PC-9 (cell line): ENCODE measurements at regions not wholly inside any gene's neighbourhood (a gene's known extent, or its start where the extent isn't known, plus 50 kb on each side); places are given as distances from the start of the nearest gene placed in this dataset.

Experiments
- BruUV-seq: library from RNA; stranded (reverse); fragments of 400-500 nt; replicated peaks from 2 replicates; lab custom pipeline; 2021; lab: Mats Ljungman, UMichigan
- CTCF ChIA-PET: fragments of 300-600 bp; sonication (Branson Sonifier 250); formaldehyde crosslinking; loops from one replicate; lab custom pipeline; 2022; ENCODE audit warnings: antibody characterized with exemption; lab: Charles Lee
- POLR2A ChIA-PET: fragments of 300-600 bp; sonication (Branson Sonifier 250); formaldehyde crosslinking; loops from one replicate; lab custom pipeline; 2022; ENCODE audit warnings: antibody characterized with exemption; ENCODE audit not compliant: unreplicated experiment; lab: Charles Lee
- DNase-seq, 2 experiments: peaks; one replicate each; pipeline versions ENCODE4 v3.0.0 to v3.0.0-alpha.2; 2015 to 2022; ENCODE audit warnings: mixed read lengths in 1 of 2
- H2AFZ ChIP-seq: fragments of 200-600 bp; sonication (generic); 2 replicates; pipeline ENCODE4 v1.8.1; 2017; ENCODE audit warnings: antibody characterized with exemption
- H3F3A ChIP-seq: fragments of 200-600 bp; sonication (generic); 2 replicates; pipeline ENCODE4 v1.8.1; 2017; ENCODE audit warnings: antibody characterized with exemption, mild to moderate bottlenecking, low read depth; ENCODE audit not compliant: insufficient read depth
- H3K27ac ChIP-seq: fragments of 200-600 bp; sonication (generic); 2 replicates; pipeline ENCODE4 v1.6.1; 2016; ENCODE audit warnings: mixed run types
- H3K27me3 ChIP-seq: fragments of 200-600 bp; sonication (generic); 2 replicates; pipeline ENCODE4 v1.6.1; 2016; ENCODE audit warnings: low read depth, mixed run types; ENCODE audit not compliant: insufficient read depth
- H3K36me3 ChIP-seq: fragments of 200-600 bp; sonication (generic); 2 replicates; pipeline ENCODE4 v1.6.1; 2016; ENCODE audit warnings: low read depth, mixed run types
- H3K4me1 ChIP-seq: fragments of 200-600 bp; sonication (generic); replicated peaks from 2 replicates; pipeline ENCODE4 v1.6.1; 2016; ENCODE audit warnings: mixed run types; ENCODE audit not compliant: insufficient read depth
- H3K4me2 ChIP-seq: fragments of 200-600 bp; sonication (generic); 2 replicates; pipeline ENCODE4 v1.6.1; 2017; ENCODE audit warnings: mixed run types
- H3K4me3 ChIP-seq: fragments of 200-600 bp; sonication (generic); 2 replicates; pipeline ENCODE4 v1.6.1; 2016; ENCODE audit warnings: mixed run types
- H3K79me2 ChIP-seq: fragments of 200-600 bp; sonication (generic); 2 replicates; pipeline ENCODE4 v1.6.1; 2017; ENCODE audit warnings: low read depth, mixed run types
- H3K9me2 ChIP-seq: fragments of 200-600 bp; sonication (generic); 2 replicates; pipeline ENCODE4 v1.8.1; 2017; ENCODE audit warnings: mild to moderate bottlenecking; ENCODE audit not compliant: insufficient read depth
- H3K9me3 ChIP-seq: fragments of 200-600 bp; sonication (generic); 2 replicates; pipeline ENCODE4 v1.8.1; 2016; ENCODE audit warnings: low read depth; ENCODE audit not compliant: insufficient read depth
- H4K20me1 ChIP-seq: fragments of 200-600 bp; sonication (generic); 2 replicates; pipeline ENCODE4 v1.8.1; 2017; ENCODE audit not compliant: insufficient read depth
- EZH2 ChIP-seq: fragments of 200-600 bp; sonication (generic); IDR thresholded peaks from 2 replicates; pipeline ENCODE4 v1.8.0; 2017; ENCODE audit warnings: antibody characterized with exemption, low read depth
- intact Hi-C: fragments of 100-400 bp; cut with micrococcal nuclease; formaldehyde crosslinking; loops from one replicate; pipeline ENCODE4 v1.10.0; 2022; ENCODE audit not compliant: unreplicated experiment
- TF ChIP-seq, protein P1 (sequence below): fragments of 200-600 bp; sonication (generic); conservative IDR thresholded peaks from 2 replicates; pipeline ENCODE4 v1.6.1; 2017; ENCODE audit warnings: mixed run types, antibody characterized with exemption, mild to moderate bottlenecking, moderate library complexity

DNA sequence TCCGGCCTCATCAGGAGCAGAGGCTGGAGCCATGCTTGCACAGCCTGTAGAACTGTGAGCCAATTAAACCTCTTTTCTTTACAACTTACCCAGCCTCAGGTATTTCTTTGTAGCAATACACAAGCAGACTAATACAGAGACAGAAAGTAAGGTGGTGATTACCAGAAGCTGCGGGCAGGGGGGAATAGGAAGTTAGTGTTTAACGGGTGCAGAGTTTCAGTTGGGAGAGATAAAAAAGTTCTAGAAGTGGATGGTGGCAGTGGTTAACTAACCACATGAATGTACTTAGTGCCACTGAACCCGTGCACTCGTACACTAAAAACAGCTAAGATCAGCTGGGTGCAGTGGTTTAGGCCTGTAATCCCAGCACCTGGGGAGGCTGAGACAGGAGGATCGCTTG, 80.4 kb upstream of the TARDBP start:
- CTCF ChIA-PET: no interaction called here
- POLR2A ChIA-PET: interaction anchor here (0.5 kb wide), 1 partner anchor 16 kb away, joined by 3 read pairs; no protein-coding TSS in a partner anchor

DNA sequence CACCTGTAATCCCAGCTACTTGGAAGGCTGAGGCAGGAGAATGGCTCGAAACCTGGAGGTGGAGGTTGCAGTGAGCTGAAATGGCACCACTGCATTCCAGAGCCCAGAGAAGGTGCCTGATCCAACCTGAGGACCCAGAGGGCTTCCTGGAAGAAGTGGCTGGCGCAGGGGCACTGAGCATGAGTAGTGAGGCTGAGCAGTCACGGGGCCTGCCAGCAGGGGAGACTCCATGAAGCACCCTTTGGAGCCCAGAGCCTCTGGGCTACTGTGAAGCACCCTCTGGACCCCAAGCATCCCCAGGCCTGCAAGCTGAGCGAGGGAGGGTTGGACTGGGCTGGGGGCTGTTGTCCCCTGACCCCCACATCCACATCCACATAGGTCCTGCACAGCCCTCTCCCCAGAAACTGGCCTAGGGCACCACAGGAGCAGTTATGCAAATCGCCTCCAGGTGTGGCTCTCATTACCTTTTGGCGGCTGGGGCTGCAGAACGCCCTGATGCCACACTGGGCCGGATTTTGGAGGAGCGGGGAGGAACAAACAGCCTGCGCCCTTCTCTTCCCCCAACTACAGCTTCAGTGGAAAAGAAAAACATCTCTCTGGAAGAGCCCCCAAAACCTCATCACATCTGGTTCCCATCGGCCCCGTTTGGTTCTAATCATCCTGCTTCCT, 78.2 kb upstream of the TARDBP start:
- Histone ChIP-seq H3K27ac (no peak overlapping the region), H3K36me3 (no peaks in the 10 kb centered on the region), H3K4me3 (no peak overlapping the region), H3K4me2 (no peak overlapping the region), H3K9me3 (no peaks in the 10 kb centered on the region), H3K4me1 (no peaks in the 10 kb centered on the region), H3K79me2 (no peaks in the 10 kb centered on the region), H4K20me1 (no peaks in the 10 kb centered on the region), H3F3A (no peaks in the 10 kb centered on the region), H2AFZ (no peak overlapping the region), H3K27me3 (no peaks in the 10 kb centered on the region), H3K9me2 (no peaks in the 10 kb centered on the region)
- TF ChIP-seq, protein P1, sequence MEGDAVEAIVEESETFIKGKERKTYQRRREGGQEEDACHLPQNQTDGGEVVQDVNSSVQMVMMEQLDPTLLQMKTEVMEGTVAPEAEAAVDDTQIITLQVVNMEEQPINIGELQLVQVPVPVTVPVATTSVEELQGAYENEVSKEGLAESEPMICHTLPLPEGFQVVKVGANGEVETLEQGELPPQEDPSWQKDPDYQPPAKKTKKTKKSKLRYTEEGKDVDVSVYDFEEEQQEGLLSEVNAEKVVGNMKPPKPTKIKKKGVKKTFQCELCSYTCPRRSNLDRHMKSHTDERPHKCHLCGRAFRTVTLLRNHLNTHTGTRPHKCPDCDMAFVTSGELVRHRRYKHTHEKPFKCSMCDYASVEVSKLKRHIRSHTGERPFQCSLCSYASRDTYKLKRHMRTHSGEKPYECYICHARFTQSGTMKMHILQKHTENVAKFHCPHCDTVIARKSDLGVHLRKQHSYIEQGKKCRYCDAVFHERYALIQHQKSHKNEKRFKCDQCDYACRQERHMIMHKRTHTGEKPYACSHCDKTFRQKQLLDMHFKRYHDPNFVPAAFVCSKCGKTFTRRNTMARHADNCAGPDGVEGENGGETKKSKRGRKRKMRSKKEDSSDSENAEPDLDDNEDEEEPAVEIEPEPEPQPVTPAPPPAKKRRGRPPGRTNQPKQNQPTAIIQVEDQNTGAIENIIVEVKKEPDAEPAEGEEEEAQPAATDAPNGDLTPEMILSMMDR: no peak
- no peak for TF ChIP-seq EZH2
- ChIA-PET POLR2A (no interaction called here), CTCF (no interaction called here)
- intact Hi-C loops: no loop called here
- BruUV-seq: no TSS peak
- DNase-seq: no peak

More for the DNA sequence above, 80.4 kb upstream of the TARDBP start:
- BruUV-seq: no TSS peak
- no peaks in the 10 kb centered on the region for H3K27me3 ChIP-seq
- H3F3A ChIP-seq: no peaks in the 10 kb centered on the region
- DNase-seq: no peak
- H3K79me2 ChIP-seq: no peaks in the 10 kb centered on the region
- no peak overlapping the region for H3K4me3 ChIP-seq
- no peaks in the 10 kb centered on the region for H3K4me1 ChIP-seq
- intact Hi-C loops: no loop called here
- no peaks in the 10 kb centered on the region; the same call in 1 of the 2 replicates for H3K9me3 ChIP-seq
- no peaks in the 10 kb centered on the region for H4K20me1 ChIP-seq
- H3K36me3 ChIP-seq: no peaks in the 10 kb centered on the region
- TF ChIP-seq, protein P1: no peak
- no peak for TF ChIP-seq EZH2
- H3K27ac ChIP-seq: no peak overlapping the region
- no peak overlapping the region for H2AFZ ChIP-seq
- no peaks in the 10 kb centered on the region for H3K9me2 ChIP-seq
- H3K4me2 ChIP-seq: no peak overlapping the region

DNA sequence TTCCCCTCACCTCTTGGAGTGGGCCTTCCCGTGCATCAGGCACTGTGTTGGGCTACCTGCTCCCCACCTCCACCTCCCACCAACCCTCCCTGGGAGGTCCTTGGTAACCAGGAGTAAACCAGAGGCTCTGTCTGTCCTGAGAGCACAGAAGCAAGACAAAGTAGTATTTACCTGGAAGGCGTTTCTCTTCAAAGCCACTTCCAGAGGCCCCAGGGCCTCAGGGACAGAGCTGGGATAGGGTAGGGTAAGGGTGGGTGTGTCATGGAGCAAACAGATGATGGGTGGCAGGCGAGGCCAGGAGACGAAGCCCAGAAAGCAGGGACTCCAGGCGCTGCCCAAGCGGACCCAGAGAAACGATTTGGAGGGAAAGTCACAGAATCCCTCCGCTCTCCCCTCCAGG, 77.2 kb upstream of the TARDBP start:
- Histone ChIP-seq H3F3A (no peaks in the 10 kb centered on the region), H3K79me2 (no peaks in the 10 kb centered on the region), H4K20me1 (no peaks in the 10 kb centered on the region), H3K4me2 (no peak overlapping the region), H3K4me3 (no peak overlapping the region), H3K36me3 (no peaks in the 10 kb centered on the region), H2AFZ (no peak overlapping the region), H3K27me3 (no peaks in the 10 kb centered on the region), H3K4me1 (no peaks in the 10 kb centered on the region), H3K9me3 (no peaks in the 10 kb centered on the region), H3K9me2 (no peaks in the 10 kb centered on the region), H3K27ac (no peak overlapping the region)
- BruUV-seq: no TSS peak
- POLR2A ChIA-PET: no interaction called here
- DNase-seq: no peak
- intact Hi-C loops: no loop called here
- TF ChIP-seq, protein P1: no peak
- TF ChIP-seq EZH2: no peak
- CTCF ChIA-PET: no interaction called here
